Heart left ventricle (tissue), 13 donors: ENCODE measurements at regions not wholly inside any gene's neighbourhood (a gene's known extent, or its start where the extent isn't known, plus 50 kb on each side); places are given as distances from the start of the nearest gene placed in this dataset.

Experiments
- CTCF ChIP-seq, 12 donors: fragments of 200-600 bp; sonication (generic) in 4 of 12; IDR thresholded peaks; one replicate each; pipeline versions ENCODE4 v1.5.0 to v1.8.0; 2018 to 2022; ENCODE audit warnings: antibody characterized with exemption in 12 of 12, mild to moderate bottlenecking in 5 of 12
- POLR2A ChIP-seq, 2 donors: fragments of 450-650 bp; IDR thresholded peaks; one replicate each; pipeline ENCODE4 v1.6.1; 2017; ENCODE audit warnings: antibody characterized with exemption in 2 of 2, mild to moderate bottlenecking in 2 of 2, moderate library complexity in 2 of 2
- donor health status: ischemic (EF 13 %, LVEDD 7.1; RV severe dilation, severe dysfunction).
- donor health status: DM: no; HTN: yes; CAD: no.
- donor health status: DM: no; HTN: no; CAD: no.
- donor health status: ischemic (EF 25% LVEDD 6.9; RV normal size, moderate dysfunction).
- donor health status: ischemic (EF 25% LVEDD 5.7; RV mildly dilated, moderate dysfunction).
- donor health status: ischemic (EF 35%, LVEDD 5.7; RV mildly dilated, moderate dysfunction).
- donor health status: nonischemic (EF 11% LVEDD 7.7; RV severe dilation, severe dysfunction).
- donor health status: DM: yes; HTN: yes; CAD: no.
- donor health status: PGD.
- donor health status: ischemic (EF 29% LVEDD 5.4; RV normal size, mild dysfunction).
- donor health status: nonischemic (EF 23%, LVEDD 6.1; RV moderate dilation, normal function).

GRCh38 chr3:174633342-174633741 lies 225.8 kb upstream of the NAALADL2 start:
- no peak for TF ChIP-seq CTCF (IDR thresholded peaks at IDR 0.05)
- TF ChIP-seq POLR2A (IDR thresholded peaks at IDR 0.05): no peak
